ENCODE measurements at regions not wholly inside any gene's neighbourhood (a gene's known extent, or its start where the extent isn't known, plus 50 kb on each side); places are given as distances from the start of the nearest gene placed in this dataset.

- DNase-seq = no peak
- H3K27ac ChIP-seq (ENCODE audit: insufficient read depth, low read length) = no peak overlapping the region
- no peak overlapping the region for H3K18ac ChIP-seq (ENCODE audit: low read depth, low read length)
- H3K4me1 ChIP-seq (ENCODE audit: control insufficient read depth, insufficient read depth, low read length) = no peaks in the 10 kb centered on the region
- dilution Hi-C loops (cut with HindIII; ENCODE audit: low sequenced_read_pairs, unreplicated experiment) = no loop called here
- H3K79me1 ChIP-seq (ENCODE audit: low read depth in 1 of 2, low read length in 2 of 2) = no peaks in the 10 kb centered on the region
- no CpG with 5 or more reads among the region's 3 CpGs for WGBS, 2 experiments (ENCODE audit: extremely low coverage in 2 of 2, insufficient read length in 1 of 2)
- ChIA-PET CTCF (no interaction called here), POLR2A (ENCODE audit: unreplicated experiment) (no interaction called here)
- no peaks in the 10 kb centered on the region for H3K27me3 ChIP-seq (ENCODE audit: control insufficient read depth, insufficient read depth, low read length)
- H2AK9ac ChIP-seq (replicated peaks; ENCODE audit: low read depth, low read length, poor library complexity) = no peak overlapping the region
- BruUV-seq (replicated peaks) = no TSS peak
- H4K91ac ChIP-seq (ENCODE audit: insufficient read depth, low read depth, low read length) = no peak overlapping the region
- H2AFZ ChIP-seq (replicated peaks; ENCODE audit: low read length, poor library complexity) = no peak overlapping the region
- ATAC-seq (ENCODE audit: low read depth) = no peak
- H4K5ac ChIP-seq (ENCODE audit: low read depth, low read length) = no peak overlapping the region
- no peak overlapping the region for H3K23ac ChIP-seq (ENCODE audit: low read depth, low read length)
- H3K9me1 ChIP-seq (ENCODE audit: insufficient read depth, low read length) = no peaks in the 10 kb centered on the region
- no peak overlapping the region for H3K9ac ChIP-seq (ENCODE audit: low read depth, low read length)
- no peak overlapping the region for H3K14ac ChIP-seq (replicated peaks; ENCODE audit: low read depth, low read length)
- no peak for TF ChIP-seq MXI1 (IDR thresholded peaks at IDR 0.05; ENCODE audit: borderline replicate concordance, low read depth, low read length)
- no peak for TF ChIP-seq FOS (IDR thresholded peaks at IDR 0.05; ENCODE audit: low read depth, low read length)
- no peak for TF ChIP-seq MAFK (IDR thresholded peaks at IDR 0.05; ENCODE audit: low read depth, low read length)
- TF ChIP-seq RFX5 (IDR thresholded peaks at IDR 0.05; ENCODE audit: low read depth, low read length) = no peak
- no peak for TF ChIP-seq POLR2A (IDR thresholded peaks at IDR 0.05; ENCODE audit: low read depth, low read length)
- no peak for TF ChIP-seq USF2 (IDR thresholded peaks at IDR 0.05; ENCODE audit: low read depth, low read length)
- no peak for TF ChIP-seq CTCF (conservative IDR thresholded peaks at IDR 0.05; ENCODE audit: low read depth, low read length)
- no peak for TF ChIP-seq RCOR1 (IDR thresholded peaks at IDR 0.05; ENCODE audit: insufficient replicate concordance, low read length)
- no peak for TF ChIP-seq SMC3 (IDR thresholded peaks at IDR 0.05; ENCODE audit: low read depth, low read length)
- TF ChIP-seq NFE2L2 (IDR thresholded peaks at IDR 0.05; ENCODE audit: low read depth, low read length) = no peak
- TF ChIP-seq, protein P1, sequence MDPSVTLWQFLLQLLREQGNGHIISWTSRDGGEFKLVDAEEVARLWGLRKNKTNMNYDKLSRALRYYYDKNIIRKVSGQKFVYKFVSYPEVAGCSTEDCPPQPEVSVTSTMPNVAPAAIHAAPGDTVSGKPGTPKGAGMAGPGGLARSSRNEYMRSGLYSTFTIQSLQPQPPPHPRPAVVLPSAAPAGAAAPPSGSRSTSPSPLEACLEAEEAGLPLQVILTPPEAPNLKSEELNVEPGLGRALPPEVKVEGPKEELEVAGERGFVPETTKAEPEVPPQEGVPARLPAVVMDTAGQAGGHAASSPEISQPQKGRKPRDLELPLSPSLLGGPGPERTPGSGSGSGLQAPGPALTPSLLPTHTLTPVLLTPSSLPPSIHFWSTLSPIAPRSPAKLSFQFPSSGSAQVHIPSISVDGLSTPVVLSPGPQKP (IDR thresholded peaks at IDR 0.05; ENCODE audit: borderline replicate concordance, low read depth, low read length) = no peak
- no peak for TF ChIP-seq CHD1 (IDR thresholded peaks at IDR 0.05; ENCODE audit: low read depth, low read length)
- no peak for TF ChIP-seq CEBPB (IDR thresholded peaks at IDR 0.05; ENCODE audit: low read depth, low read length)
- H3K36me3 ChIP-seq (ENCODE audit: control insufficient read depth, insufficient read depth, low read length) = no peaks in the 10 kb centered on the region
- no peaks in the 10 kb centered on the region for H4K20me1 ChIP-seq (ENCODE audit: insufficient read depth, low read length)
- H3K4me2 ChIP-seq (ENCODE audit: low read depth, low read length) = no peak overlapping the region
- no peak overlapping the region for H2BK5ac ChIP-seq (ENCODE audit: low read depth, low read length, poor library complexity, severe bottlenecking)
- no peak overlapping the region for H3K4ac ChIP-seq (ENCODE audit: low read depth, low read length)
- no peak overlapping the region for H2BK15ac ChIP-seq (ENCODE audit: low read depth, low read length)
- intact Hi-C loops (cut with micrococcal nuclease) = no loop called here
- no peak overlapping the region for H3K4me3 ChIP-seq (ENCODE audit: insufficient read depth, low read depth, low read length)
- H4K8ac ChIP-seq (ENCODE audit: low read depth in 2 of 2, low read length in 2 of 2) = no peak overlapping the region
- H3K56ac ChIP-seq (ENCODE audit: extremely low read depth, insufficient read depth, low read length) = no peak overlapping the region
- H2AK5ac ChIP-seq (ENCODE audit: low read depth, low read length) = no peak overlapping the region
- no peaks in the 10 kb centered on the region for H3K9me3 ChIP-seq (ENCODE audit: control insufficient read depth, insufficient read depth, low read length)
- no peak overlapping the region for H2BK20ac ChIP-seq (ENCODE audit: low read depth, low read length)
- in situ Hi-C loops (cut with MboI; ENCODE audit: low sequenced_read_pairs) = no loop called here
- no peak overlapping the region for H2BK120ac ChIP-seq (ENCODE audit: low read depth, low read length)
These were observed 53.8 kb downstream of the COX7C start for GRCh38 chr5:86671536-86671935.
